Muscle of arm (tissue), 1 donor: ENCODE measurements at regions not wholly inside any gene's neighbourhood (a gene's known extent, or its start where the extent isn't known, plus 50 kb on each side); places are given as distances from the start of the nearest gene placed in this dataset.
"Not testable (repeated sequence)": the region's sequence is repeated elsewhere in the genome, so short reads cannot be mapped to it uniquely, and the experiment has no call there.

ENCODE experiments used
- DNase-seq: peaks from one replicate; pipeline ENCODE4 v3.0.0-alpha.2; 2013

DNA sequence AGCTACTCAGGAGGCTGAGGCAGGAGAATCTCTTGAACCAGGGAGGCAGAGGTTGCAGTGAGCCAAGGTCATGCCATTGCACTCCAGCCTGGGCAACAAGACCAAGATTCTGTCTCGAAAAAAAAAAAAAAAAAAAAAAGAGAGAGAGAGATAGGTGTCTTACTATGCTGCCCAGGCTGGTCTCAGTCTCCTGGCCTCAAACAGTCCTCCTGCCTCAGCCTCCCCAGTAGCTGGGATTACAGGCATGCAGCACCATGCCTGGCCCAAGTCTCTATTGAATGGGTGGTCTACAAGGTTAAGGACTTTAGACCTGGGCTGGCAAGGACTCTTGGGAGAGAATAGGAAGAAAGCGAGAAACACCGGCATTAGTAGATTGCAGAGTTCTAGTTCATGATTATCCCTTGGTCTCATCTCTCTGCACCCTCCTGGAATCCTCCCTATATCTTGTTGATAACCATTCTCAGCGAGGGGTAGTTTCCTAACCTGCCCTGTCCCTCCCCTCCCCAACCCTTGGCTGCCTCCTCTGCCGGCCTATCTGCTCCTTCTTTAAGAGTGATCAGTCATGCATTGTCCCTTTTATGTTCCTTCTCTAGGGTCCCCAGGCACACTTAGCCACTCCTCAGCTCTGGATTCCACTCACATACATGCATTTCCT is 128.1 kb upstream of the MAP1LC3B2 start:
- no peak for DNase-seq

DNA sequence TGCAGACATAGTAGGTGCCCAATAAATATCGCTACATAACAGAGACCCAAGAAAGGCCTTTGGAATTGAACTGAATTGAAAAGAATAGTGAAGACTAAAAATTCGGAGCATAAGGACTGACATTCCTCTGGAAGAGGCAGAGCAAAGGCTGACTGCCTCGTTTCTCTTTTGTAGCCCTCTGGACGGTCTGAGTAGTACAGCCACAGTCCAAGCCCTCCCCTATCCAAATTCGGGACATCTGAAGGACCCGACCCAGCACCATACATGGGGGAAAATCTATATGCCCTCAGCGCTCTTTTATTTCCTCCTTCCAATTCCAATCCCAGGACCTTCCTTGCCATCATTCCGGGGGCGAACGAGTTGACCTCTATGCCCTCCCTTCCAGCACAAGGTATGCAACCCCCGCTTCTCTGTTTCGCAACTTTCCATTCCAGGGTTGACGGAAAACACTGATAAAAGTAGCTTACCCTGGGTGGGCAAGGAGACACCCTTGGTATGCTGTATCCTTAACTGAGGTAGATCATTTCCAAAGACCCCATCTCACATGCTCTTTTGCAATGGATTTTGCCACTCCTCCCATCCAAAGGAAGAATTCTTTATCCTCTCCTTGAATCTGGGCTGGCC is 127.4 kb upstream of the MAP1LC3B2 start:
- no peak for DNase-seq

DNA sequence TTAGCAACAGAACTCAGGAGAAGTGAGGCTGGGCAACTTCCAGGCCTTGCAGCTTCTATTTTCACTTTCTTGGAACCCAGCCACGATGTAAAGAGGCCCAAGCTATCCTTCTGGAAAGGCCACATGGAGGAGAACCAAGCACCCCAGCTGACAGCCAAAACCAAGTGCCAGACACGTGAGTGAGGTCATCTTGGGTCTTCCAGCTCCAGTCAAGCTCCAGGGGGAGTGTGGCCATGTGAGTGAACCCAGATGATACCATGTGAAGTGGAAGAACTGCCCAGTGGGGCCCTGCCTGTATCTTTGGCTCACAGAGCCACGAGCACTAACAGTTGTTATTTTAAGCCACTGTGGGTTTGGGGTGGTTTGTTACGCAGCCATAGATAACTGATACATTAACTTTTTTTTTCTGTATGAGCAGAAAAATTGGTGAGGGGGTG is 126.8 kb upstream of the MAP1LC3B2 start:
- DNase-seq = peak; percentile 65

DNA sequence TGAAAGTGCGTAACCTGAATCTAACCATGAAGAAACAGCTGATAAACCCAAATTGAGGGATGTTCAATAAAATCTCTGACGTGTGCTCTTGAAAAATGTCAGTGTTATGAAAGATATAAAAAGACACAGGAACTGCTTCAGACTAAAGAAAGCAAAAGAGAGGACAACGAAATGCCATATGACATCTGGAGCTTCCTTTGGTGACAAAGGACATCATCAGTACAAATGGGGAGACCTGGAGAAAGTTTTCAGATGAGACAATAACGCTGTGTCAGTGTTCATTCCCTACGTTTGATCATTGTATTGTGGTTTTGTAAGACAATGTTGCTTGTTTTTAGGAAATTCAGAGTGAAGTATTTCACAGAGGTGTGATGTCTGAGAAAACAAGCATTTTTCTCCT is 125.9 kb upstream of the MAP1LC3B2 start:
- no peak for DNase-seq

DNA sequence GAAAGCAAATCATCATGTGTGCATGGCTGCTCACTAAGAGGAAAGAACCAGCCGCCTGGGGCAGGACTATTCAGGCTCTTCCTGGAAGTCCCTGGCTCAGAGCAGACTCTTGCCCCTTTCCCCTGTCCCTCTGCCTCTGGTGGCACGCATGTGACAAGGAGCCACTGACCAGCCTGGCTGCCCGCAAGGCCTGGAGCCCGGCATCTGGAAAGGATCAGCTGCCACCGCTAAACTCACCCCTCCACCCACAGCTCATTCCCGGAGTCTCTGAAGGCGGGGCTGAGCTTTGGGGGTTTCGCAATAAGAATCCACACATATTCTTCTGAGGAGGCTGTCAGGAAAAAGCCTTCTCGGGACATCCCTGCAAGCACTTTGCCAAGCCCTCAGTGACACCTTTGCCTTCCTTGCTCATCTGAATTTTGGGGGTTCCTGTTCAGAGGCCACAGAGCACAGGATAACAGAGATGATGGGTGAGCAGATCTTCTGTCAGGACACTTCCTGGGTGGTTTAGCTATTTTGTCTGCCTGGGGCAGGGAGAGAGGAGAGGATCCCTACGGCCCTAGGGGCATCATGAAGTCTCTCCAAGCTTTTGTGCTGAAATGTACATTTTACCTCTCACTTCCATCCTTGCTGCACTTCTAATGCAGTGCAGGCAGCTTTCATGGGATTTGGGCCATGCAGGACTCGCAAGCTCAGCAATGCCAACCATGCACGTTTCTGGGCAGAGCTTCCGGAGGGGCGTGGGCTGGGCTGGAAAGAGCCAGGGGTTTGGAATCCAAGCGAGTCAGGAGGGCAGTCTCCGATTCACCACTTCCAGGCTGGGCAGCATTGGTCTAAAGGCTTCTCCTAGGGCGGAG is 124.8 kb upstream of the MAP1LC3B2 start:
- peak; percentile 61 for DNase-seq

DNA sequence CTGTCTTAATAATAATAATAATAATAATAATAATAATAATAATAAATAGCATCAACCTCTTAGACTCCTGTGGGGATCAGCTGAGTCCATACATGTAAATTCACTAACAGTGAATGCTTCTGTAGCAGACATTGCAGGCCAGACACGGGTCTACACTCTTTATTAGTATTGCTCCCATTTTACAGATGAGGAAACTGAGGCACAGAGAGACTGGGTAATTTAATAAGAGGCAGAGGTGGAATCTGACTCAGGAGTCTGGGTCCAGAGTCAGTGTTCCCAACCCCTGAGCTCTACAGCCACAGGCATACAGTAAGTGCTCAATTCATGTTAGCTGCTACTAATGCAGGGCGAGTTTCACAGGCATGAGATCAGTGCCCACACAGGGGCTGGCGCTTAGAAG is 123.2 kb upstream of the MAP1LC3B2 start:
- no peak for DNase-seq

DNA sequence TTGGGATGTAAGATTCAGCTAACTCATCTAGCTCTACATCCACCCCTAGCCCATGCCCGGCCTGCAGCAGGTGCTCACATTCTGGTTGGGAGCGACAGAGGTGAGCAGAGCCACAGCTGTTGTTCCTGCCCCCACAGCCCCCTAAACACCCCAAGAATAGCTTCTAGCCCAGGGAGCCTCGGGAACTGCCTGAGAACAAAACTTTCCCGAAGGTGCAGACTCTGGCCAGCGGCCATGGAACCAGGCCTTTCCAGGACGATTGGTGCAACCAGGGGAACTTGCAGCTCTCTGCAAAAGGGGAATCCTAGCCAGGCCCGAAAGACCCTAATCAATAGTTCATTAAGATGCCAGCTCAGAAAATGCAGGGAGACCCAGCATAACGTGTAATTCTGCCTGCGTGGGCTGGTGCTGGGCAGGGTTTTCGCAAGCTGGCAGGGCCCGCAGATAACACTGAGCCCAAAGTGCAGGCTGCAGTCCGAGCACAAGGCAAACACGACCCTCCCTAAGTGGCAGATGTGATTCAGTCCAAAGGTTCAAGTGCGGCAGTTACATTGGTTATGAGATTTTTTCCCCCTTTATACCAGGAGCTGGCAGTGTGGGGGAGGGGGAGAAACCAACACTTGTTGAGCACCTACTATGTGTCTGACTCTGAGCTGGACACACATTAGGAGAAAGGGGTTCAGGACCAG is 122.5 kb upstream of the MAP1LC3B2 start:
- DNase-seq = no peak

DNA sequence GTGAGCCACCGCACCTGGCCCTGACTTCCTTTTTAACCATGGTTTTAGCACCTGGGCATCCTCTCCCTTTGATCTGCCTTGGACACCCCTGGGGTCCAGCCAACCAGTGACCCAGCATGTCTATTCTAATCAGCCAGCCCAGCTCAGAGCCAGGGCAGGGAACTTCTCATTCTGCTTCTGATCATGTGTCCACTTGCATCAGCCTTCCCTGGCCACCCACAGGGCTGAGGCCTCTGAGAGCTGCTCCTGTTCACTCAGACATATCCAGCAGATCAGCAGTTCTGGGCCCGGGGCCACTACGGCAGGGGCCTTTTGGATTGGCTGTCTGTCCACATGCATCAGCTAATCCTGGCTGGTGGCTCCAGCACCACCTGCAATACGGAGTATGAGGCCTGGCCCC is 117.9 kb upstream of the MAP1LC3B2 start:
- no peak for DNase-seq

DNA sequence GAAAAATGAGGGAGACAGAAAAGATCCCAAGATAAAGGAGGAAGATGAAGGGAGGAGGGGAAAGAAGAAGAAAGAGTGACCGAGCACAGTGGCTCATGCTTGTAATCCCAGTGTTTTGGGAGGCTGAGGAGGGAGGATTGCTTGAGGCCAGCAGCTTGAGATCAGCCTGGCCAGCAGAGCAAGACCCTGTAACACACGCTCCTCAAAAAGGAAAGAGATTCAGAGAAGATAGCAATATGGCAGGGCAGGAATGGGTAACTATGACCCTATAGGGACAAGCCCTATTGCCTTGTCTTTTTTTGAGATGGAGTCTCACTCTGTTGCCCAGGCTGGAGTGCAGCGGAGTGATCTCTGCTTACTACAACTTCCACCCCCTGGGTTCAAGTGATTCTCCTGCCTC is 116.9 kb upstream of the MAP1LC3B2 start:
- no peak for DNase-seq

DNA sequence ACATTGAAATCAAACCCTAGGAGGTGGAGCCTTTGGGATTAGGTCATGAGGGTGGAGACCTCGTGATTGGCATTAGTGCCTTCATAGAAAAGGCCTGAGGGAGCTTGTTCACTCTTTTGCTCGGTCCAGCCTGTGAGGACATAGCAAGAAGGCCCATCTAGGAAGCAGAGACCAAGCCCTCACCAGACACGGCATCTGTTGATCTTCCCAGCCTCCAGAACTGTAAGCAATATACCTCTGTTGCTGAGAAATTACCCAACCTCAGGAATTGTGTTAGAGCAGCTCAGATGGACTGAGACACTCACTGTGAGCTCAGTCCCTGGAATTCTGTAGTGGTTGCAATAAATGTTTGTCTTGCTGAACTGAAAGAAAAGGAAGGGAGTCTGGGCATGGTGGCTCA is 116.2 kb upstream of the MAP1LC3B2 start:
- no peak for DNase-seq

DNA sequence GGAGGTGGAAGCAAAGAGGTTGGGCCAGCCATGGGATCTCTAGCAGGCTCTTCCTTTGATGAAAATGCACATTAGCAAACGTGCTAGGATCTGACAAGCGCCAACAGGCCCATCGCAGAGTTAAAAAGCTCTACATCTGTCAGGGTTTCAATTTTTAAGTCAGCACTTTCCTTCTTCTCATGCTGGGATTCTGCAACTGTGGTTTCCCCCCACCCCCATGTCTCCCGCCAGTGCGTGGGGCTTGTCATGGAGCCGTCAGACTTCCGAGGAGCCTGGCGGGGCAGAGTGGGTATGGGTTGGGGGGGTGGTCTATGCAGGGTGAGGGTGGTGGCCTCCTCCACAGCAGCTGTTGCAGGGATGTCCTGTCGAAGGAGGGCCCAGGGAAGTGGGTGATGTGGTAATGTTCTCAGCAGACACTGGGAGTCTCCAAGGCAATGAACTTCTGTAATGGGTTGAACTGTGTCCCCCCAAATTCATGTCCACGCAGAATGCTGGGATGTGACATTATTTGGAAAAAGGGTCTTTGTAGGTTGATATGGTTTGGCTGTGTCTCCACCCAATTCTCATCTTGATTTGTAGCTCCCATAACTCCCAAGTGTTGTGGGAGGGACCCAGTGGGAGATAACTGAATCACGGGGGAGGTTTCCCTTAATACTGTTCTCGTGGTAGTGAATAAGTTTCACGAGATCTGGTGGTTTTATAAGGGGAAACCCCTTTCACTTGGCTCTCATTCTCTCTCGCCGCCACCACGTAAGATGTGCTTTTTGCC is 115.2 kb upstream of the MAP1LC3B2 start:
- no peak for DNase-seq

DNA sequence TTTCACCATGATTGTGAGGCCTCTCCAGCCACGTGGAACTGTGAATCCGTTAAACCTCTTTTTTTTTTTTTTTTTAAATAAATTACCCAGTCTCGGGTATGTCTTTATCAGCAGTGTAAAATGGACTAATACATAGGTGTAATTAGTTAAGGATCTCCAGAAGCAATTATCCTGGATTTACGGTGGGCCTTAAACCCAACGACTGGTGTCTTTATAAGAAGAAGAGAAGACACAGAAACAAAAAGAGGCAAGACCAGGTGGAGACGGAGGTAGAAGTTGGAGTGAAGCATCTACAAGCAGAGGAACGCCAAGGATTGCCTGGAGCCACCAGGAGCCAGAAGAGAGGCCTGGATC is 114.6 kb upstream of the MAP1LC3B2 start:
- no peak for DNase-seq

DNA sequence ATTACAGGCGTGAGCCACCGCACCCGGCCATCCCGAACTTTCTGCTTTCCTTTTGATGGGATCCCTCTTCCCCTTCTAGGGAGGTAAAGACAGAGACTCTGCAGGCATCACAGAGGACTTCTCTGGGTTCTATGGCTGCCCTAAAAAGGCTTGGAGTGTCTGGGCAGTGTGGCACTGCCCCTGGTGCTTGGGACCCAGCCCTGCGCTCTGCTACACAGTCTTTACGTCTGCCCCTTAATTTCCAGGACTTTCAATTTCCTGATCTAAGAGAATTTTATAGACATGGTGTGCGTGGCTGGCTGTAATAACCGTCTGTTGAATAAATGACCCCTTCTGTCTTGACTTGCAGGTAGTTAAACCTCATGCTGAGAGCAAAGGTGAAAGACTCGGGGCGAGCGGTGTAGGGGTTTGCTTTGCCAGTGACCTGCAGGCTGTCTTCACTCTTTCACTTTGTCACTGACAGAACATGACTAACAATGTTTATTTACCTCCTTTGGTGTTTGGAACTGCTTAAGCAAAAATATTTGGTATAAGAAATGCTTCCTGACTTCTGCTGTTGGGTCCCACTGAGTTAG is 110.9 kb upstream of the MAP1LC3B2 start:
- no peak for DNase-seq

DNA sequence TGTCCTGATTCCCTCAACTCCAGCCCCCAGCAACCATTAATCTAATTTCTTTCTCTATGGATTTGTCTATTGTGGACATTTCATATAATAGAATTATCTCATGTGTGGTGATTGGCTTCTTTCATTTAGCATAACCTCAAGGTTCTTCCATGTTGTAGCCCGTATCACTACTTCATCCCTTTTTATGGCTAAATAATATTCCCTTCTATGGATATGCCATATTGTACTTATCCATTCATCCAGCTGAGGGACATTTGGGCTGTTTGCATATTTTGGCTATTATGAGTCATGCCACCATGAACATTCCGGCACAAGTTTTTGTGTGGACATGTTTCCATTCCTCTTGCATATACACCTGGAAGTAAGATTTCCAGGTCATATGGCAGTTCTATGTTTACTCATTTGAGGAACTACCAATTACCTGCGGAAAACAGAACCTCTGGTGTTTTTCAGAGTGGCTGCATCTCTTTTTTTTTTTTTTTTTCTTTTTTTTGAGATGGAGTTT is 108.7 kb upstream of the MAP1LC3B2 start:
- no peak for DNase-seq

DNA sequence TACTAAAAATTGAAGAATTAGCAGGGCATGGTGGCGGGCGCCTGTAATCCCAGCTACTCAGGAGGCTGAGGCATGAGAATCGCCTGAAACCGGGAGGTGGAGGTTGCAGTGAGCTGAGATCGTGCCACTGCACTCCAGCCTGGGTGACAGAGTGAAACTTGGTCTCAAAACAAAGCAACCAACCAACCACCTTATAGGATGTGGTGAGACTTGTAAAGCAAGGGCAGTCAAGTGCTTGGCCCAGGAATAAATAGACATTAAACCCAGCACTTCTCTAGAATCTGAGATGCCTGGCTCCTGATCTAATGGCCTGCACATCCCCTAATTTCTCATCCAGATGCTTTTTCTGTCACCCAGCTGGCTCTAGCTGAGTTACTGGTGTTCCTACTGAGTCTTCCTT is 106.2 kb upstream of the MAP1LC3B2 start:
- not testable (repeated sequence) for DNase-seq

DNA sequence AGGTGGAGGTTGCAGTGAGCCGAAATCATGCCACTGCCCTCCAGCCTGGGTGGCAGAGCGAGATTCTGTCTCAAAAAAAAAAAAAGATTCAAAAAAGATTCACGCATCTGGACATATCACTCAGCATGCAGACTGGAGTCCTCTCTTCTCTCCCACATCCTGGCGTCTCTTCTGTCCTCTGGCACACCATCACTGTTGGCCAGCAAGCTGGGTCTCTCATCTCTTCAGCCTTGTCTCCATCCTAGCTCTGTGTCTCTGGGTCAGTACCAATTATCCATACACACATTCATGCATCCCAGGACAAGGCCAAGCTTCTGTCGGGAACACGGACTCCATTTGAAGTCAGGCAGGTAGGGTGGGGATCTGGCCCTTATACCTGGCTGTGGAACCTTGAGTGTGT is 105.5 kb upstream of the MAP1LC3B2 start:
- peak; percentile 54 for DNase-seq

DNA sequence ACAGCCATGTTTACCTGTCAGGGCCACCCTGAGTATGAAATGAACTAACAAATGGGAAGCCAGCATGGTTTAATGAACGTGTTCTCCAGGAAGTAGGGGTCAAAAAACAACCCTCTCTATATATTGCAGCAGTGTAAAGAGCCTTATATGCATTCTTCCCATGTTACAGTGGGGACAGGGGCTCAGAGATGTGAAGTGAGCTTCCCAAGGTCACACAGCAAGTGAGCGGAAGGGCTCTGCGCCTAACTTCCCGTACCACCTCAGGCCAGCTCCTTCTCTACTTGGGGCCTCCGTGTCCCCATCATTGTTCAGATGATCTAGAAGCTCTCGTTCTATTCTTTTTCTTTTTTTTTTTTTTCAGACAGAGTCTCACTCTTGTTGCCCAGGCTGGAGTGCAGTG is 105.1 kb upstream of the MAP1LC3B2 start:
- DNase-seq = no peak

DNA sequence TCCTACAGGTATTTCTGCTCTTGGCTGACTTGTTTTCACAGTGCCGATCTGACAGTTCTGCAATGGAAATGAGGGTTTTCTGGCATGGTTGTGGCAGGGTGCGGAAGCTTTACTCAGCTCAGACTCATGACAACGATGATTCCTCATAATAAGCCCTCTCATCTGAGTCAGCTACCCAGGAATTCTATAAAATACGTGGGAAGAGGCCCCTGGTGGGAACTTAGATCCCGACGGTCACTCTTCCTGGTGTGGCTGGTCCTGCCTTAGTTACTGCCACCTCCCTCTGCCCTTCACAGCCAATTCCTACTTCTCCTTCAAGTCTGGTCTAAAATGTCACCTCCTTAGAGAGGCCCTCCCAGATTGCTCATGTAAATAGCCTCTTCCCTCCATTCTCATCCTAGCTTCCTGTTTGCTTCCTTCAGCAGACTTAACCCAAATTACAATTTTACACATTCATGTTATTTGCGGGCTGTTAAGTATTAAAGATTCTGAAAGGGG is 104.2 kb upstream of the MAP1LC3B2 start:
- DNase-seq = no peak

DNA sequence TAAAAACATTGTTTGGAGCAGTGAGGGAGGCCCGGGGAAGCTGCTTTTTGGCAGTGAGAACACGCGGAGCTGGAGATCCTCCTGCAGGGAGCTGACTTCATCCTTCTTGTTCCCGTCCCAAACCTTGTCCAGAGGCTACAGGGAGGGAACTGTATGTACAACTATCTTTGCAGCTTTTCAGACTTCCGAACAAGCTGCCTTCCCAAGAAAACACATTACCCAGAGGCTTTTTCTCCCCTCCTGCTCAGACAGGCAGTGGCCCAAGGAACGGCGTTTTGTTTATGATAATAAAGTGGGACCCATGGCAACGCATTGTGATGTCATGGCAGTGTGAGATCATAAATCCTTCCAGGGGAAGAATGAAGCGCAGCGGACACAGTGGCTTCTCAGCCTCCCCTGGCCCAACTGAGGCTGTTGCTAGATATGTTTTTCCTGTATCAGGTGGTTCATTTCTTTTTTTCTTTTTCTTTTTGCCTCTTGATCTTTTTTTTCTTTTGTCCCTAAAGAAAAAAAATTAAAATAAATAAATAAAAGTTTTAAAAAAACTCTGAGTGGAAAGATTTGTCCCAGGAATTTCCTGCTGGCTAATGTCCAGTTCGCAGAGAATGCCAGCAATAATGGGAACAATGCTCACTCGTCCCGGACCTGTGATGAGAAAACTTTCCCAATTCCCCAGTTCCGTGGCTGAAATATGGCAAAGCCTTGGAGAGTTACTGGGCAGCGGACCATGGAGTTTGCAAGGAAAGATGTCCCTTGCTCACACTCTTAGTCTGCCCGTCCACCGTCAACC is 103.4 kb upstream of the MAP1LC3B2 start:
- peak; percentile 97 for DNase-seq
